HepG2 (cell line): ENCODE measurements at regions not wholly inside any gene's neighbourhood (a gene's known extent, or its start where the extent isn't known, plus 50 kb on each side); places are given as distances from the start of the nearest gene placed in this dataset.

ENCODE experiments used
- ATAC-seq: fragments of 200-7000 bp; cut with Tn5 transposase; 3 replicates; pipeline ENCODE4 v1.9.1; 2020; ENCODE audit warnings: mild to moderate bottlenecking, moderate library complexity
- BruUV-seq: library from RNA; stranded (reverse); fragments of 400-500 nt; replicated peaks from 2 replicates; lab custom pipeline; 2021; lab: Mats Ljungman, UMichigan
- CTCF ChIA-PET: fragments of 300-600 bp; formaldehyde crosslinking; extraction: SDS; loops from one replicate; lab custom pipeline; 2021; ENCODE audit warnings: low total read pairs, inconsistent platforms, low intra/inter-chr PET ratio; lab: Yijun Ruan, JAX
- POLR2A ChIA-PET: fragments of 350-600 bp; sonication (Branson Sonifier 250); formaldehyde crosslinking; loops from one replicate; lab custom pipeline; 2020; ENCODE audit warnings: antibody characterized with exemption, inconsistent platforms; lab: Yijun Ruan, JAX
- DNase-seq: peaks from one replicate; pipeline ENCODE4 v3.0.0-alpha.2; 2015; ENCODE audit warnings: low spot score
- FAIRE-seq: peaks from 3 replicates; lab custom pipeline; 2011; peaks lifted over from hg19 to GRCh38; lab: Jason Lieb, UNC
- H2AFZ ChIP-seq: one replicate; pipeline ENCODE4 v1.6.1; 2011; ENCODE audit warnings: low read length, inconsistent platforms
- H3K27ac ChIP-seq: fragments of 300-600 bp; 3 replicates; pipeline ENCODE4 v1.8.0; 2011; ENCODE audit warnings: mixed run types, mild to moderate bottlenecking, mixed read lengths, low read length, inconsistent platforms; ENCODE audit not compliant: insufficient read depth; ENCODE audit errors: extremely low read length
- H3K27me3 ChIP-seq, 2 experiments: fragments of 200-600 bp in 1 of 2; 2 replicates in 1 of 2; 3 replicates in 1 of 2; pipeline versions ENCODE4 v1.6.0 to v1.8.0; 2011; ENCODE audit warnings: low read length in 2 of 2, mild to moderate bottlenecking in 2 of 2, moderate library complexity in 2 of 2, inconsistent platforms in 1 of 2; ENCODE audit not compliant: insufficient read depth in 2 of 2, control insufficient read depth in 1 of 2
- H3K36me3 ChIP-seq, 2 experiments: fragments of 200-600 bp in 1 of 2; replicated peaks in 1 of 2; 2 replicates in 1 of 2; 3 replicates in 1 of 2; pipeline versions ENCODE4 v1.5.1 to v1.8.0; 2011; ENCODE audit warnings: low read length in 2 of 2, inconsistent platforms in 1 of 2; ENCODE audit not compliant: insufficient read depth in 2 of 2, control insufficient read depth in 1 of 2
- H3K4me1 ChIP-seq: 2 replicates; pipeline ENCODE4 v1.5.1; 2012; ENCODE audit warnings: low read length, inconsistent platforms; ENCODE audit not compliant: insufficient read depth
- H3K4me2 ChIP-seq: 2 replicates; pipeline ENCODE4 v1.6.0; 2011; ENCODE audit warnings: low read depth, low read length, inconsistent platforms
- H3K4me3 ChIP-seq, 3 experiments: fragments of 200-600 bp in 1 of 3; sonication (generic), shearing (Covaris generic) in 1 of 3; replicated peaks in 1 of 3; 2 replicates each; pipeline ENCODE4 v1.5.1; 2011 to 2016; ENCODE audit warnings: low read length in 3 of 3, inconsistent platforms in 2 of 3, low read depth in 2 of 3, mild to moderate bottlenecking in 2 of 3, control low read depth in 1 of 3, mixed read lengths in 1 of 3; ENCODE audit not compliant: insufficient read depth in 1 of 3
- H3K79me2 ChIP-seq: one replicate; pipeline ENCODE4 v1.6.1; 2011; ENCODE audit warnings: low read length, inconsistent platforms; ENCODE audit not compliant: insufficient read depth
- H3K9ac ChIP-seq: 2 replicates; pipeline ENCODE4 v1.6.0; 2011; ENCODE audit warnings: mild to moderate bottlenecking, low read depth, low read length, inconsistent platforms; ENCODE audit not compliant: insufficient read depth
- H3K9me3 ChIP-seq: 2 replicates; pipeline ENCODE4 v1.5.1; 2012; ENCODE audit warnings: mild to moderate bottlenecking, low read length
- H4K20me1 ChIP-seq: 2 replicates; pipeline ENCODE4 v1.6.0; 2011; ENCODE audit warnings: inconsistent platforms, mild to moderate bottlenecking, low read length, moderate library complexity; ENCODE audit not compliant: insufficient read depth
- HDAC2 ChIP-seq: sonication (generic); formaldehyde crosslinking; IDR thresholded peaks from 2 replicates; pipeline ENCODE4 v1.4.0; 2020; ENCODE audit warnings: missing genetic modification reagents
- PHF20 ChIP-seq: sonication (generic); formaldehyde crosslinking; IDR thresholded peaks from 2 replicates; pipeline ENCODE4 v1.5.0; 2020; ENCODE audit warnings: mild to moderate bottlenecking, missing genetic modification reagents
- RAD51 ChIP-seq: fragments of 450-650 bp; IDR thresholded peaks from 2 replicates; pipeline ENCODE4 v1.6.1; 2016; ENCODE audit warnings: borderline replicate concordance
- RBAK ChIP-seq: sonication (generic); formaldehyde crosslinking; IDR thresholded peaks from 2 replicates; pipeline ENCODE4 v1.5.1; 2020; ENCODE audit warnings: mild to moderate bottlenecking, missing genetic modification reagents
- RELA ChIP-seq: sonication (generic); formaldehyde crosslinking; IDR thresholded peaks from 2 replicates; pipeline ENCODE4 v1.4.0; 2020; ENCODE audit warnings: missing genetic modification reagents
- REPIN1 ChIP-seq: sonication (generic); formaldehyde crosslinking; IDR thresholded peaks from 2 replicates; pipeline ENCODE4 v1.8.0; 2022; ENCODE audit warnings: missing genetic modification reagents, low read depth, mild to moderate bottlenecking, borderline replicate concordance
- SNAI1 ChIP-seq: sonication (generic); formaldehyde crosslinking; IDR thresholded peaks from 2 replicates; pipeline ENCODE4 v1.5.0; 2020; ENCODE audit warnings: mild to moderate bottlenecking, missing genetic modification reagents, borderline replicate concordance
- TOE1 ChIP-seq: sonication (generic); formaldehyde crosslinking; IDR thresholded peaks from 2 replicates; pipeline ENCODE4 v1.4.0; 2020; ENCODE audit warnings: mild to moderate bottlenecking, missing genetic modification reagents
- U2AF2 ChIP-seq: fragments of 200-400 bp; formaldehyde crosslinking; IDR thresholded peaks from 2 replicates; pipeline ENCODE4 v1.6.1; 2017; ENCODE audit warnings: low read depth, mild to moderate bottlenecking, low read length
- ZFY ChIP-seq: sonication (generic); formaldehyde crosslinking; IDR thresholded peaks from 2 replicates; pipeline ENCODE4 v1.4.0; 2020; ENCODE audit warnings: missing genetic modification reagents
- ZNF343 ChIP-seq: sonication (generic); formaldehyde crosslinking; IDR thresholded peaks from 2 replicates; pipeline ENCODE4 v1.4.0; 2020; ENCODE audit warnings: mild to moderate bottlenecking, missing genetic modification reagents
- ZNF543 ChIP-seq: sonication (generic); formaldehyde crosslinking; IDR thresholded peaks from 2 replicates; pipeline ENCODE4 v1.4.0; 2020; ENCODE audit warnings: mild to moderate bottlenecking, missing genetic modification reagents
- ZNF549 ChIP-seq: sonication (generic); formaldehyde crosslinking; IDR thresholded peaks from 2 replicates; pipeline ENCODE4 v1.5.0; 2020; ENCODE audit warnings: missing genetic modification reagents
- WGBS: methylation state at CpG from one replicate; pipeline ENCODE4 v1.1.6; 2017; ENCODE audit warnings: low lambda C conversion rate; 5-methylcytosine and 5-hydroxymethylcytosine counted together
- in situ Hi-C: cut with HindIII; loops from 2 replicates; pipeline ENCODE4 v1.10.0; 2017; ENCODE audit warnings: low pct_unique_long_range_greater_than_20kb; ENCODE audit not compliant: extremely low pct_ligation_motif_present
- intact Hi-C: fragments of 100-400 bp; cut with micrococcal nuclease; formaldehyde crosslinking; loops from one replicate; pipeline ENCODE4 v1.10.0; 2022; ENCODE audit not compliant: unreplicated experiment
- TF ChIP-seq, protein P1 (sequence below): sonication (generic); formaldehyde crosslinking; IDR thresholded peaks from 2 replicates; pipeline ENCODE4 v1.8.0; 2022; ENCODE audit warnings: missing genetic modification reagents, mild to moderate bottlenecking, inconsistent platforms, borderline replicate concordance
- TF ChIP-seq, protein P2 (sequence below): sonication (generic); formaldehyde crosslinking; IDR thresholded peaks from 2 replicates; pipeline ENCODE4 v1.4.0; 2020; ENCODE audit warnings: missing genetic modification reagents, mild to moderate bottlenecking, borderline replicate concordance
- TF ChIP-seq, protein P3 (sequence below): sonication (generic); formaldehyde crosslinking; conservative IDR thresholded peaks from 2 replicates; pipeline ENCODE4 v1.4.0; 2020; ENCODE audit warnings: missing genetic modification reagents
- TF ChIP-seq, protein P4 (sequence below): sonication (generic); formaldehyde crosslinking; IDR thresholded peaks from 2 replicates; pipeline ENCODE4 v1.5.0; 2020; ENCODE audit warnings: missing genetic modification reagents

DNA sequence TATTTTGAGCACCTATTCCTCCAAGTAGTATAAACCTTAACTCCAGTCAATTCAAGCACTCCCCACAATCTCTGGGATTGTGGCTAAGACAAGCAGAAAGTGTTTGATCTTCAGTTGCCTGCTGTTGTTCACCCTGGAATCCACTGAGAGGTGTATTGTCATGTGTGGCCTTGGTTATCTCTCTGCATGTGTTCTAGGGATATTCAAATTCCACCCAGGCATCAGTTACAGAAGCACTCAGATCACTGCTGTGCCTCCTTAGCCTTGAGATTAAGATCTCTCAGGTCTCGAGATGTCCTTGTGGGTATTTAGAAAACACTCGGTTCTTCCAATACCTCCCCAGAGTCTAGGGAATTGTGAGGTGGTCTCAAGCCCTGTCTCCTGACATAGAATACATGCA is 213.3 kb downstream of the SMARCA1 start:
- ChIA-PET CTCF (no interaction called here), POLR2A (no interaction called here)
- no peak overlapping the region for H3K4me3 ChIP-seq
- BruUV-seq = no TSS peak
- intact Hi-C loops = no loop called here
- DNase-seq = no peak
- in situ Hi-C loops = no loop called here
- no peaks in the 10 kb centered on the region for H4K20me1 ChIP-seq
- H3K27me3 ChIP-seq = no peaks in the 10 kb centered on the region
- no peak overlapping the region for H2AFZ ChIP-seq
- no peak for TF ChIP-seq ZFY (CRISPR knock-in tag)
- TF ChIP-seq ZNF543 (CRISPR knock-in tag) = no peak
- TF ChIP-seq ZNF343 (CRISPR knock-in tag) = no peak
- TF ChIP-seq, protein P1, sequence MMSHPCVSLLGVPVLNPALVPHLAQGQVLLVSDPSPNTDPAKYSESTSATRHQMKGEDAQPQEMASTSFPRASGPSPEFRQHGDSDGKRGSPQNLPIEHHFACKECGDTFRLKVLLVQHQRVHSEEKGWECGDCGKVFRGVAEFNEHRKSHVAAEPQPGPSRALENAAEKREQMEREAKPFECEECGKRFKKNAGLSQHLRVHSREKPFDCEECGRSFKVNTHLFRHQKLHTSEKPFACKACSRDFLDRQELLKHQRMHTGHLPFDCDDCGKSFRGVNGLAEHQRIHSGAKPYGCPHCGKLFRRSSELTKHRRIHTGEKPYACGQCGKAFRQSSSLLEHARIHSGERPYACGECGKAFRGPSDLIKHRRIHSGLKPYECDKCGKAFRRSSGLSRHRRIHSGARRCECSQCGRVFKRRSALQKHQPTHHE (CRISPR knock-in tag) = no peak
- TF ChIP-seq, protein P2, sequence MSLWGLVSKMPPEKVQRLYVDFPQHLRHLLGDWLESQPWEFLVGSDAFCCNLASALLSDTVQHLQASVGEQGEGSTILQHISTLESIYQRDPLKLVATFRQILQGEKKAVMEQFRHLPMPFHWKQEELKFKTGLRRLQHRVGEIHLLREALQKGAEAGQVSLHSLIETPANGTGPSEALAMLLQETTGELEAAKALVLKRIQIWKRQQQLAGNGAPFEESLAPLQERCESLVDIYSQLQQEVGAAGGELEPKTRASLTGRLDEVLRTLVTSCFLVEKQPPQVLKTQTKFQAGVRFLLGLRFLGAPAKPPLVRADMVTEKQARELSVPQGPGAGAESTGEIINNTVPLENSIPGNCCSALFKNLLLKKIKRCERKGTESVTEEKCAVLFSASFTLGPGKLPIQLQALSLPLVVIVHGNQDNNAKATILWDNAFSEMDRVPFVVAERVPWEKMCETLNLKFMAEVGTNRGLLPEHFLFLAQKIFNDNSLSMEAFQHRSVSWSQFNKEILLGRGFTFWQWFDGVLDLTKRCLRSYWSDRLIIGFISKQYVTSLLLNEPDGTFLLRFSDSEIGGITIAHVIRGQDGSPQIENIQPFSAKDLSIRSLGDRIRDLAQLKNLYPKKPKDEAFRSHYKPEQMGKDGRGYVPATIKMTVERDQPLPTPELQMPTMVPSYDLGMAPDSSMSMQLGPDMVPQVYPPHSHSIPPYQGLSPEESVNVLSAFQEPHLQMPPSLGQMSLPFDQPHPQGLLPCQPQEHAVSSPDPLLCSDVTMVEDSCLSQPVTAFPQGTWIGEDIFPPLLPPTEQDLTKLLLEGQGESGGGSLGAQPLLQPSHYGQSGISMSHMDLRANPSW (CRISPR knock-in tag) = no peak
- no peak for TF ChIP-seq HDAC2
- TF ChIP-seq RELA (CRISPR knock-in tag) = no peak
- TF ChIP-seq TOE1 (CRISPR knock-in tag) = no peak
- no peak for TF ChIP-seq RAD51
- TF ChIP-seq U2AF2 = no peak
- no peak for TF ChIP-seq SNAI1 (CRISPR knock-in tag)
- TF ChIP-seq ZNF549 (CRISPR knock-in tag) = no peak
- no peak for TF ChIP-seq REPIN1 (CRISPR knock-in tag)
- no peak for TF ChIP-seq RBAK (CRISPR knock-in tag)
- TF ChIP-seq PHF20 (CRISPR knock-in tag) = no peak
- TF ChIP-seq, protein P3, sequence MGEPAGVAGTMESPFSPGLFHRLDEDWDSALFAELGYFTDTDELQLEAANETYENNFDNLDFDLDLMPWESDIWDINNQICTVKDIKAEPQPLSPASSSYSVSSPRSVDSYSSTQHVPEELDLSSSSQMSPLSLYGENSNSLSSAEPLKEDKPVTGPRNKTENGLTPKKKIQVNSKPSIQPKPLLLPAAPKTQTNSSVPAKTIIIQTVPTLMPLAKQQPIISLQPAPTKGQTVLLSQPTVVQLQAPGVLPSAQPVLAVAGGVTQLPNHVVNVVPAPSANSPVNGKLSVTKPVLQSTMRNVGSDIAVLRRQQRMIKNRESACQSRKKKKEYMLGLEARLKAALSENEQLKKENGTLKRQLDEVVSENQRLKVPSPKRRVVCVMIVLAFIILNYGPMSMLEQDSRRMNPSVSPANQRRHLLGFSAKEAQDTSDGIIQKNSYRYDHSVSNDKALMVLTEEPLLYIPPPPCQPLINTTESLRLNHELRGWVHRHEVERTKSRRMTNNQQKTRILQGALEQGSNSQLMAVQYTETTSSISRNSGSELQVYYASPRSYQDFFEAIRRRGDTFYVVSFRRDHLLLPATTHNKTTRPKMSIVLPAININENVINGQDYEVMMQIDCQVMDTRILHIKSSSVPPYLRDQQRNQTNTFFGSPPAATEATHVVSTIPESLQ (CRISPR knock-in tag) = no peak
- TF ChIP-seq, protein P4, sequence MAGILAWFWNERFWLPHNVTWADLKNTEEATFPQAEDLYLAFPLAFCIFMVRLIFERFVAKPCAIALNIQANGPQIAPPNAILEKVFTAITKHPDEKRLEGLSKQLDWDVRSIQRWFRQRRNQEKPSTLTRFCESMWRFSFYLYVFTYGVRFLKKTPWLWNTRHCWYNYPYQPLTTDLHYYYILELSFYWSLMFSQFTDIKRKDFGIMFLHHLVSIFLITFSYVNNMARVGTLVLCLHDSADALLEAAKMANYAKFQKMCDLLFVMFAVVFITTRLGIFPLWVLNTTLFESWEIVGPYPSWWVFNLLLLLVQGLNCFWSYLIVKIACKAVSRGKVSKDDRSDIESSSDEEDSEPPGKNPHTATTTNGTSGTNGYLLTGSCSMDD (CRISPR knock-in tag) = no peak
- H3K79me2 ChIP-seq = no peaks in the 10 kb centered on the region
- no peaks in the 10 kb centered on the region for H3K36me3 ChIP-seq
- no peak overlapping the region for H3K4me2 ChIP-seq
- no peaks in the 10 kb centered on the region for H3K9me3 ChIP-seq
- no peak for FAIRE-seq
- no peak for ATAC-seq
- H3K27ac ChIP-seq = no peak overlapping the region
- H3K4me1 ChIP-seq = no peaks in the 10 kb centered on the region
- WGBS = no CpG with 5 or more reads among the region's 2 CpGs
- no peak overlapping the region for H3K9ac ChIP-seq
